Suprapubic skin (tissue), 4 donors: ENCODE measurements at regions not wholly inside any gene's neighbourhood (a gene's known extent, or its start where the extent isn't known, plus 50 kb on each side); places are given as distances from the start of the nearest gene placed in this dataset.

Experiments used
- CTCF ChIP-seq, 2 donors: fragments of 200-600 bp in 1 of 2; fragments of 450-650 bp in 1 of 2; sonication (generic) in 1 of 2; IDR thresholded peaks; one replicate each; pipeline ENCODE4 v1.5.1; 2016 to 2019; ENCODE audit warnings: antibody characterized with exemption in 2 of 2, mild to moderate bottlenecking in 1 of 2, moderate library complexity in 1 of 2
- POLR2A ChIP-seq, 2 donors: fragments of 450-650 bp; IDR thresholded peaks; one replicate each; pipeline ENCODE4 v1.6.1; 2017; ENCODE audit warnings: antibody characterized with exemption in 2 of 2, mild to moderate bottlenecking in 2 of 2, moderate library complexity in 2 of 2
- POLR2AphosphoS5 ChIP-seq, 3 donors: sonication (generic); formaldehyde crosslinking; IDR thresholded peaks; one replicate each; pipeline ENCODE4 v1.6.1; 2017; ENCODE audit warnings: antibody characterized with exemption in 3 of 3

- TF ChIP-seq CTCF (IDR thresholded peaks at IDR 0.05) (no peak), POLR2A (IDR thresholded peaks at IDR 0.05) (no peak), POLR2AphosphoS5 (IDR thresholded peaks at IDR 0.05) (no peak)
These were observed 403.1 kb downstream of the TLE4 start for GRCh38 chr9:79974806-79975422.
